ENCODE measurements at regions not wholly inside any gene's neighbourhood (a gene's known extent, or its start where the extent isn't known, plus 50 kb on each side); places are given as distances from the start of the nearest gene placed in this dataset.
"Not testable (repeated sequence)": the region's sequence is repeated elsewhere in the genome, so short reads cannot be mapped to it uniquely, and the experiment has no call there.

DNA sequence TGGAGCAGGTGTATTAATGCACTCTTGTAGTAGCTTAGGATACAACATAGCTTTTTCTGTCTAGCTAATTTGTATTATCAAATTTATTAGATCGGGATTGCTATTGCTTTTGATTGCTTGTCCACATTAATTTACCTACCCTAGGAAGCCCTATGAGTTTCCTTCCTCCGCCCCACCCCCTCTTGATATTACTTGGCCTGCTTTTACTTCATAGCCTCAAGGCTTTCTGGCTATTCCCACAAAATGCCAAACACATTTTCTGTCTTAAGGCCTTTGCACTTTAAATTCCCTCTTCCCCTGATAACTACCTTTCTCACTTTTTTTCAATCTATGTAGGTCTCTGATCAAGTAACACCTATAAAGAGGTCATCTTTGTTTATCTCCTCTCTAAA is 99.1 kb upstream of the PRSS16 start:
- intact Hi-C loops (cut with micrococcal nuclease): loop anchor here (5.0 kb wide), 4 partner anchors 659 to 1116 kb away; a partner anchor contains a TSS

- intact Hi-C loops (cut with micrococcal nuclease): loop anchor here (5.0 kb wide), 4 partner anchors 658 to 1117 kb away; a partner anchor contains a TSS
These were observed 98.4 kb upstream of the PRSS16 start for GRCh38 chr6:27149150-27149549.

DNA sequence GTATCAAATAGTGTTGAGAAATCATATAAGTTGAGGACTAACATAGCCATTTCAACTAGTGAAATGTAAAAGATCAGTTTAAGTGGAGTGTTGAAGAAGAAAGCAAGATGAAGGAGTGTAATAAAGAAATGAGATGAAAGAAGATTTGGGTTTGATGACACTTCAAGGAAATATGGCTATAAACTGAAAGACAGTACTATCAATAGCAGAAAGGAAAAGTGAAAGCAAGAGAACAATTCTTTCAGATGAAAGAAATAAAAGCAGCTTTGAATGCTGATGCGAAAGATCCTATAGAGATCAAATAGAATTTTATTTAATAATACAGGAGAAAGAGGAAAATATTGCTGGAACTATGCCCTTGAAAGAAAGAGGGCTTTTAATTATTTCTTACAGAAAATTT is 92.8 kb upstream of the PRSS16 start:
- intact Hi-C loops (cut with micrococcal nuclease): no loop called here

DNA sequence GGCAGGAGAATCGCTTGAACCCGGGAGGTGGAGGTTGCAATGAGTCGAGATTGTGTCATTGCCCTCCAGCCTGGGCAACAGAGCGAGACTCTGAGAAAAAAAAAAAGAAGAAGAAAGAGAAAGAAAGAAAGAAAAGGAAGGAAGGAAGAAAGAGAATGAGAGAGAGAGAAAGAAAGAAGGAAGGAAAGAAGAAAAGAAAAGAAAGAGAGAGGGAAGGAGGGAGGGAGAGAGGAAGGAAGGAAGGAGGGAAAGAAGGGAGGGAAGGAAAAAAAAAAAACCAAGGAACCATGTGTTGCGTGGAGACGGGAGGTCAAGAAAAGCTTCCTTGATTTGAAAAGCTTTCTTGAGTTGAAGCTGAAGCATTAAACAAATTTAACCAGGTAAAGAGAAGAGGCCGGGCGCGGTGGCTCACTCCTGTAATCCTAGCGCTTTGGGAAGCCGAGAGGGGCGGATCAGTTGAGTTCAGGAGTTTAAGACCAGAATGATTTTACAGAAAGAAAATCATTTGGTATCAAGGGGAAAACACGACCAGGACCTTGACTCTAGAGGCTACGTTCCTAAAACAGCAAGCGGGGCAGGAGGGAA is 90.5 kb upstream of the PRSS16 start:
- intact Hi-C loops (cut with micrococcal nuclease): no loop called here

- intact Hi-C loops (cut with micrococcal nuclease): loop anchor here (1.0 kb wide), 2 partner anchors 20 to 30 kb away; no protein-coding TSS in a partner anchor
These were observed 89.8 kb upstream of the PRSS16 start for GRCh38 chr6:27157459-27158315.

- intact Hi-C loops (cut with micrococcal nuclease): loop anchor here (1.0 kb wide), 2 partner anchors 19 to 31 kb away; no protein-coding TSS in a partner anchor
These were observed 89.2 kb upstream of the PRSS16 start for GRCh38 chr6:27158316-27158643.

- intact Hi-C loops (cut with micrococcal nuclease): no loop called here
These were observed 87.8 kb upstream of the PRSS16 start for GRCh38 chr6:27159725-27160124.

- intact Hi-C loops (cut with micrococcal nuclease): no loop called here
These were observed 86.4 kb upstream of the PRSS16 start for GRCh38 chr6:27161115-27161514.

- intact Hi-C loops (cut with micrococcal nuclease): no loop called here
These were observed 85.9 kb upstream of the PRSS16 start for GRCh38 chr6:27161603-27161945.

DNA sequence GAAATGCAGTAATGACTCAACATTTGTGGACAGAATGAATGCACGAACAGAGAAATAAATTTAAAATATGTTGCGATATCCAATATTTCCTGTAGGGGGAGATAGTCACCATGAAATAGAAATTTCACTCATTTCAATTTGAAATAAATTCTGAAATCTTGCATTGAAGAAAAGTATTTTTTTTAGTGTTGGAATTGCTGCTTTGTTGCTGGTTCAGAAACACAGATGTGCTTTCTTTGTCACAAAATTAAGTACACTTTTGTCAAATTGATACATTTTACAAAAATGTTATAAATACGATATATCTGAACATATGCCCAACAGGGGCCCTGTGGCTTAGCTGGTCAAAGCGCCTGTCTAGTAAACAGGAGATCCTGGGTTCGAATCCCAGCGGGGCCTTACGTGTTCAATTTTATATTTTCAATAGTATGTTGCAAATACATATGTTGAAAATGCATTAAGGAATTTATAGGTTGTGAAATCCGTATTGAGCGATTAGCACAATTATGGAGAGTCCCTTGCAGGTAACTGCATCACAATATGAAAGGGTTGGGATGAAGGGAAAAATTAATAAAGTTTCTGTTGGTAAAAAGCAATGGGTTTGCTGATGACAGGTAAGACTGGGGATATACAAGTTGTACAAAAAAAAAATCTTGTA is 85.4 kb upstream of the PRSS16 start:
- intact Hi-C loops (cut with micrococcal nuclease): loop anchor here (1.0 to 2.0 kb wide), 3 partner anchors 15 to 150 kb away; partner anchors contain the start of gene POM121L2

DNA sequence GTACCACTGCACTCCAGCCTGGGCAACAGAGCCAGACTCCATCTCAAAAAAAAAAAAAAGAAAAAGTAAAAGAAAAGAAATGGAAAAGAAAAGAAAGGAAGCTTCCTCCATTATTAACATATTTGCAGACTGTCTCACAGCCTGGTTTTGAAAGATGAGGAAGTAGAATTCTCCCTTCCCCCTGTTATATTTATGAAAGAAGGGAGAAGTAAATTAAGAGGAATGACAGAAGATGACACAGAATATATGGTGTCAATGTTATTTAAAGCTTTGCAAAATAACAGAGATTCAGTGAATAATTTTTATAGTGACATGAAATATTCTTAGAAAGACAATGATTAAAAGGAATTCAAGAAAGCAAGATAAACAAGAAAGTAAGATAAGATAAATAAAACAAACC is 83.7 kb upstream of the PRSS16 start:
- intact Hi-C loops (cut with micrococcal nuclease): loop anchor here (2.0 kb wide), 1 partner anchor 13 kb away; no protein-coding TSS in a partner anchor

- intact Hi-C loops (cut with micrococcal nuclease): no loop called here
These were observed 79.4 kb upstream of the PRSS16 start for GRCh38 chr6:27168108-27168507.

DNA sequence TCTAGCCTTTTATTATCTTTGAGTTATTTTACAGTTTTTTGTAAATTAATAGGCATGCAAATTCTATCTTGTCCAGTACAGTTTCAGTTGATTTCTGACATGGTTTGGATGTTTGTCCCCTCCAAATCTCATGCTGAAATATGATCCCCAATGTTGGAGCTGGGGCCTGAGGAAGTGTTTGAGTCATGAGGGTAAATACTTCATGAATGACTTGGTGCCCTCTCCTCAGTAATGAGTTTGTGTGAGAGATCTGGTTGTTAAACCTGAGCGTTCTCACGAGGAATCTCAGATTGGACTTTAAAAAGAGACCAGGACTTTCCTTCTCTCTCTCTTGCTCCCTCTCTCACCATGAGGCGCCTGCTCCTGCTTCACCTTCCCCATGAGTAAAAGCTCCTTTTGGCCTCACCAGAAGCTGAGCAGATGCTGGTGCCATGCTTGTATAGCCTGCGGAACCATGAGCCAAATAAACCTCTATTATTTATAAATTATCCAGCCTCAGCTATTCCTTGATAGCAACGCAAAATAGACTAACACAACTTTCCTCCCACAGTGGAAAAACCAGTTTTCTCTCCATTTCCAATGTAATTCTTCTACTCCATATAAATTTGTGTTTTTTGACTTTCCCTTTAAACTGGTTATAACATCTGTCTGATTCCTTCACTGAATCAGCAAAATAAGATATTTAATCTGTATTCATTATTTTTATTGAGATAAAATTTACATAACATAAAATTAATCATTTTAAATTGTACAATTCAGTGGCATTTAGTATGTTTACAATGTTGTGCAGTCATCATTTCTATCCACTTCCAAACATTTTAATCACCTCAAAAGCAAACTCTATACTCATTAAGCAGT is 78.7 kb upstream of the PRSS16 start:
- intact Hi-C loops (cut with micrococcal nuclease): no loop called here

- intact Hi-C loops (cut with micrococcal nuclease): not testable (repeated sequence)
These were observed 74.8 kb upstream of the PRSS16 start for GRCh38 chr6:27172524-27173231.

- intact Hi-C loops (cut with micrococcal nuclease): not testable (repeated sequence)
These were observed 74.3 kb upstream of the PRSS16 start for GRCh38 chr6:27173232-27173601.

- intact Hi-C loops (cut with micrococcal nuclease): loop anchor here (5.0 kb wide), 4 partner anchors 297 to 717 kb away; partner anchors contain the start of gene ZNF184
These were observed 72.5 kb upstream of the PRSS16 start for GRCh38 chr6:27174958-27175357.

DNA sequence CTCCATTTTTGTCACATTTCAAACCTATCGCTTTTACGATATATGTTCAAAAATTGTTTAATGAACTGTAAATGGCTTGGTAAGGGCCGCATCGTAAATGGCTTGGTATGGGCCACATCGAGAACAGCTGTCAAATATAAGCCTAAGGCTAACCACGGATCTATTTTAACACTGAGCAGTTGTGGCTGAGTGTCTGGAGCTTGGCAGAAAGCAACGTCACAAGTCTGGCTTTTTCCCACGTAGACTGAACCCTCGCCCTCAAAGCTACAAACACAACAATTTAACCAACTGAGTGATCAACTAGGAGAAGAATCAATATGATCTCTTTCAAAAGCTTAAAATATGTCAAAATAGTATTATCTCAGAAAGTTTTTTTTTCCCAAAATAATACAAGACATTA is 71.4 kb upstream of the PRSS16 start:
- intact Hi-C loops (cut with micrococcal nuclease): loop anchor here (2.0 to 5.0 kb wide), 5 partner anchors 13 to 716 kb away; partner anchors contain the start of gene ZNF184

DNA sequence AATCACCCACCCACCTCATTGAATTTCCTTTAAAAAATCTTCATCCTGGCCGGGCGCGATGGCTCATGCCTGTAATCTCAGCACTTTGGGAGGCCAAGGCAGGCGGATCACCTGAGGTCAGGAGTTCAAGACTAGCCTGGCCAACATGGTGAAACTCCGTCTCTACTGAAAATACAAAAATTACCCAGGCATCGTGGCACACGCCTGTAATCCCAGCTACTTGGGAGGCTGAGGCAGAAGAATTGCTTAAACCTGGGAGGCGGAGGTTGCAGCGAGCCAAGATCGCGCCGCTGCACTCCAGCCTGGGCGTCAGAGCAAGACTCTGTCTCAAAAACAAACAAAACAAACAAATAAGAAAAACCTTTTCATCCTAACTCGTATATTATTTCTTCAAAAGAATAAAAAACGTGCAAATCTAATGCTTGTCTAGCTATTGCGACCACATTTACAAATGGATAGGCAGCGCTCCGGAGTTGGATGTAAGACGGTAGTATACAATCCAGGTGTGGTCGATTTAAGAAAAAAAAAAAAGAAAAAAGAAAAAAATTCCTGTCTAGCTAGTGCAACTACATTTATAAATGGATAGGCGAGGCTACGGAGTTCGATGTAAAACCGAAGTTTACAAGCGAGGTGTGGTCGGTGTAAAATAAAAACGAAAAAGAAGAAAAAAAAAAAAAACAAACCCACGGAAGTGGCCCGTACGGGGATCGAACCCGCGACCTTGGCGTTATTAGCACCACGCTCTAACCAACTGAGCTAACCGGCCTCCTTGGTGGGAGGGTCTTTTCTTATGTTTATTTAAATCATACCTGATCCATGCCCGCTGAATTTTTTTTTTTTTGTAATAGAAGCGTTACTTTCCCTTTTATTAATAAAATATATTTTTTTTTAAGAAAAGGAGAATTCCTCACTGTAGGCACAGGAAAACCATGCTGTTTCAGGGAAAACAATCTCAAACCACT is 70.7 kb upstream of the PRSS16 start:
- intact Hi-C loops (cut with micrococcal nuclease): loop anchor here (1.0 to 5.0 kb wide), 7 partner anchors 11 to 715 kb away; partner anchors contain the start of gene ZNF184

All from T-helper 2 cell treated with Interferon-gamma antibody and Interleukin-4, amounts not matched to agents 100 ng/mL and 5 ng/mL, for 36 hours (primary cell).